ENCODE measurements at regions not wholly inside any gene's neighbourhood (a gene's known extent, or its start where the extent isn't known, plus 50 kb on each side); places are given as distances from the start of the nearest gene placed in this dataset.
A peak's percentile ranks its signal among the peaks of the same experiment; 100 is the strongest.
"Not testable (repeated sequence)": the region's sequence is repeated elsewhere in the genome, so short reads cannot be mapped to it uniquely, and the experiment has no call there.

DNA sequence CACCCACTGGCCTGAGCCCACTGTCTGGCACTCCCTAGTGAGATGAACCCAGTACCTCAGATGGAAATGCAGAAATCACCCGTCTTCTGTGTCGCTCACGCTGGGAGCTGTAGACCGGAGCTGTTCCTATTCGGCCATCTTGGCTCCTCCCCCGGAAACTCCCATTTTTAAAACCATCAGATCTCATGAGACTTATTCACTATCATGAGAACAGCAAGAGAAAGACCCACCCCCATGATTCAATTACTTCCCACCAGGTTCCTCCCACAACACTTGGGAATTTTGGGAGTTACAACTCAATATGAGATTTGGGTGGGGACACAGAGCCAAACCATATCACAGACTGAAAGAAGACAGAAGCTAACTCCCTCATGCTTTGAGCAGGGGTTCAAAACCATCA lies 134.5 kb downstream of the SLC39A8 start:
- not testable (repeated sequence) for H3K4me3 ChIP-seq, H3K27ac ChIP-seq

GRCh38 chr4:102204634-102205033 lies 140.6 kb downstream of the SLC39A8 start:
- not testable (repeated sequence) for H3K4me3 ChIP-seq, H3K27ac ChIP-seq

DNA sequence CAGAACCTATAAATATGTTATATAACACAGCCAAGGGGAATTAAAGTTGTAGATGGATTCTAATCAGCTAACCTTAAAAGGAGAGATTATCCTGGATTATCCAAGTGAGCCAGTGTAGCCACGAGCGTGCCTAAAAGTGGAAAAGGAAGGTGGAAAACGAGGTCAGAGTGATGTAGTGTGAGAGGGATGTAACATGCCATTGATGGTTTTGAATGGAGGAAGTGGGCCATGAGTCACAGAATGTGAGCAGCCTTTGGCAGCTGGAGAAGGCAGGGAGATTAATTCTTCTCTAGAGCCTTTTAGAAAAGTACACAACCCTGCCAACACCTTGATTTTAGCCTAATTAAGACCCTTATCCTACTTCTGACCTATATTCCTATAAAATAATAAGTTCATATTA lies 149.1 kb downstream of the SLC39A8 start:
- Histone ChIP-seq H3K27ac (no peak overlapping the region), H3K4me3 (no peak overlapping the region)

- Histone ChIP-seq H3K4me3 (no peak overlapping the region), H3K27ac (no peak overlapping the region)
These were observed 152.1 kb downstream of the SLC39A8 start for GRCh38 chr4:102193145-102193544.

- H3K4me3 ChIP-seq = no peak overlapping the region
- no peak overlapping the region for H3K27ac ChIP-seq
These were observed 165.2 kb downstream of the SLC39A8 start for GRCh38 chr4:102180046-102180445.

DNA sequence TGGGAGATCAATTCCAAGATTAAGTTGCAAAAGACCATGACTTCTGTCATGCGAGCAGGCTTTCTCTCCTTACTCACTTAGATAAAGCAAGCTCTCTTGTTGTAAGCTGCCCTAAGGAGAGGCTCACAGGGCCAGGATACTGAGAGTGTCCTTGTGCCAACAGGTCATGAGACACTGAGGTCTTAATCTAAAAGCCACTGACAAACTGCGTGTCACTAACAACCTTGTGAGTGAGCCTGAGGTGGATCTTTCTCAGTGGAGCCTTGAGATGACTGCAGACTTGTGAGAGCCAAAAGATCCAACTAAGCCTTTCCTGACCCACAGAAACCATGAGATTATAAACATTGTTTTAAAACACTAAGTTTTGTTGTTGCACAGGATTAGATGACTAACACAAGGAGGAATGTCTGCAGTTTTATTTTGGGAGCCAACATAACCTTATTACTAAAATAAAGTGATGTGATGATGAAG lies 170.5 kb downstream of the SLC39A8 start:
- Histone ChIP-seq H3K4me3 (no peak overlapping the region), H3K27ac (peak overlapping the region in 1 of 21 experiments; percentile 76)

DNA sequence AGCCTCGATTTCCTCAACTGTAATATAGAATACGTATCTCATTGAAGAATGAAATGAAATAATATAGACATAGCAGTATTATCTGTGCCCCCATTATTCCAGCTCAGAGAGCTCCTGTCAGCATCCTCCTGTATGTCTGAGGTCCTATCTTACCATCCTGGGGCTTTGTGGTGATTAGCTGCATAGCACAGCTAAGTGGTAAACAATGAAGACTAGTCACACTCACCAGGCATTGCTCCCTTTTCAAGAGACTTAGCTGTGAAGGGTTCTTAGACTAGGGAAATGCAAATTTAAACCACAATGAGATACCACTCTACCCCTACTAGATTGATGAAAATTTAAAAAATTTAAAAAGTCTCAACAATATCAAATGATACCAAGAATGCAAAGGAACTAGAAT lies 172.9 kb downstream of the SLC39A8 start:
- no peak overlapping the region for H3K27ac ChIP-seq
- H3K4me3 ChIP-seq = no peak overlapping the region

DNA sequence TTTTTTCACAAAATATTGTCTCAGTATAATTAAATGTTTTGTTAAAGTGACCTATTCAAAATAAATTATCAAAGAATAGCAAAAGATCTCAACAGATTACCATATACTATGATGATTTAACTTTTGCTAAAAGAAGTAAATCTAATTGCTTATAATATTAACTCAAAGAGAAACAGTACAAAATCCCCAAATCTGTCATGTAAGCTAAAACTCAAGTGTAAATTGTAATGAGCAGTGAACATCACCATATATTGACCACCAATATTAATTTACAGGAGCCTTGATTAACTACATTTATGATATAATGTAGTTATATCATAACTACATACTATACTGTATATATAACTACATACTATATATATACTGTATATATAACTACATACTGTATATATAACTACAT lies 174.4 kb downstream of the SLC39A8 start:
- H3K27ac ChIP-seq = no peak overlapping the region

GRCh38 chr4:102169345-102169744 lies 175.9 kb downstream of the SLC39A8 start:
- H3K4me3 ChIP-seq = no peak overlapping the region
- no peak overlapping the region for H3K27ac ChIP-seq

More for the DNA sequence above, 174.4 kb downstream of the SLC39A8 start:
- H3K4me3 ChIP-seq = no peak overlapping the region

GRCh38 chr4:102168580-102168979 lies 176.7 kb downstream of the SLC39A8 start:
- Histone ChIP-seq H3K27ac (no peak overlapping the region), H3K4me3 (no peak overlapping the region)

DNA sequence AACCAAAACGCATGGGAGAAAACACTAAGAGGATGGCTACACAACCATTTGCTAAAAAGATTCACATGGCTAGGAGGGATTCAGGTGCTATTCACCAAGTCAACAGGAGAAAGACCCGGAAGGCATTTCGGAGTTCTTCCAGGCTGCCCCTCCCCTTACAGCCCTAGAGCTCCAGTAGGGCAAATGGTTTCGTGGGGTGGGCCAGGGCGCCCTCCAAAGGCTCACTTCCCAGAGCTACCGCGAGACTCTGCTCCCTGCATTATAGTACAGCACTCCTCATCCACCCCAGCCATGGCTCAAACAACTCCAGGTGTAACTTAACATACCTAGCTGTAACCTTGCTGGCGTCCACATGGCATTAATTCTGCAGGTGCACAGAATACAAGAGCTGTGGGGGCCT lies 179.7 kb downstream of the SLC39A8 start:
- Histone ChIP-seq H3K27ac (no peak overlapping the region), H3K4me3 (no peak overlapping the region)

DNA sequence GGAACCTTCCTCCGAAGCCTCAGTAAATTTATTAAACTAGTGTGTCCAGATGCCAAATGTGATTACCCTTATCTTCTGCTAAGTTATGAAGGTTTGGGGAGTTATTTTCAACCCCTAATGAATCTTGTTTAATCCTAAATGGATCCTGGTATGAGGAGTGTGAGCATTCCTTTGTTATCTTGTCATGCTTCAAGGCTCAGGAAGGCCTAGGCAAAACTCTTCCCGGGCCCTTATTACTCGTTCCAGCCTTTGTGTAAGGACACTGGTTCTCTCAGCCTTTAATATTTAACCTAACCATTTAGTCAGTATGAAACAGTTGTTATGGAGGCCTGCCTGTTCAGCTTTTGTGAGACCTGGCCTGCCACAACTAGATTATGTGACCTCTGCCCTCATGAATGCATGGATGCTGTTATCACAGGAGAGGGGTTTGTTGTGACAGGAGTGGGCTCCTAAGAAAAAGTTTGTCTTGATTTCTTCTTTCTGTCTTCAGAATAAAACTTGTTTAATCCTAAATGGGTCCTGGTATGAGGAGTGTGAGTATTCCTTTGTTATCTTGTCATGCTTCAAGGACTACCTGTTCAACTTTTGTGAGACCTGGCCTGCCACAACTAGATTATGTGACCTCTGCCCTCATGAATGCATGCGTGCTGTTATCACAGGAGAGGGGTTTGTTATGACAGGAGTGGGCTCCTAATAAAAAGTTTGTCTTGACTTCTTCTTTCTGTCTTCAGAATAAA lies 181.7 kb downstream of the SLC39A8 start:
- H3K4me3 ChIP-seq = no peak overlapping the region
- no peak overlapping the region for H3K27ac ChIP-seq

- H3K27ac ChIP-seq = no peak overlapping the region
- H3K4me3 ChIP-seq = no peak overlapping the region
These were observed 187.3 kb downstream of the SLC39A8 start for GRCh38 chr4:102157984-102158383.

DNA sequence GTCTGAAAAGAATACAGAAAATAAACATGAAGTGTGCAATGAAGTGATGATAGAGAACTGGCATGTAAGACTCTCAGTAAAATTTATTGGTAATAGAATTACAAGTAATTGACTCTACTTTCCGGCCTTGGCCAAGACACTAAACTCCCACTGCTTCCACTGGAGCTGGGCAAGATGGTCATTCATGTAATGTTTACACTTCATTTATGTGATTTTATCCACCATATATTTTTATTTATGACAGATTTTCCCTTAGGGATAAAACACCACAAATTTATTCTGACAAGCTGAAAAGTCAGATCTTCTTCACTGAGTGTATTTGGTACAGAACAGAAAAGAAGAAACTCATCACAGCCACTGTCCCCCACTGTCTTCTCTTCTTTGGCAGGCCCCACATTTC lies 191.9 kb downstream of the SLC39A8 start:
- H3K4me3 ChIP-seq = no peak overlapping the region
- no peak overlapping the region for H3K27ac ChIP-seq

GRCh38 chr4:102151696-102152095 lies 193.6 kb downstream of the SLC39A8 start:
- no peak overlapping the region for H3K4me3 ChIP-seq
- H3K27ac ChIP-seq = no peak overlapping the region

- Histone ChIP-seq H3K27ac (no peak overlapping the region), H3K4me3 (no peak overlapping the region)
These were observed 201.8 kb downstream of the SLC39A8 start for GRCh38 chr4:102143433-102143832.

- Histone ChIP-seq H3K27ac (no peak overlapping the region), H3K4me3 (no peak overlapping the region)
These were observed 203.4 kb downstream of the SLC39A8 start for GRCh38 chr4:102141842-102142241.

GRCh38 chr4:102139932-102140331 lies 205.3 kb downstream of the SLC39A8 start:
- peak overlapping the region in 2 of 21 experiments; percentile 42 to 57 for H3K27ac ChIP-seq

GRCh38 chr4:102139132-102139573 lies 206.1 kb downstream of the SLC39A8 start:
- Histone ChIP-seq H3K27ac (peak overlapping the region in 2 of 21 experiments; percentile 70 to 72), H3K4me3 (no peak overlapping the region)

More at GRCh38 chr4:102139932-102140331, 205.3 kb downstream of the SLC39A8 start:
- H3K4me3 ChIP-seq = no peak overlapping the region

DNA sequence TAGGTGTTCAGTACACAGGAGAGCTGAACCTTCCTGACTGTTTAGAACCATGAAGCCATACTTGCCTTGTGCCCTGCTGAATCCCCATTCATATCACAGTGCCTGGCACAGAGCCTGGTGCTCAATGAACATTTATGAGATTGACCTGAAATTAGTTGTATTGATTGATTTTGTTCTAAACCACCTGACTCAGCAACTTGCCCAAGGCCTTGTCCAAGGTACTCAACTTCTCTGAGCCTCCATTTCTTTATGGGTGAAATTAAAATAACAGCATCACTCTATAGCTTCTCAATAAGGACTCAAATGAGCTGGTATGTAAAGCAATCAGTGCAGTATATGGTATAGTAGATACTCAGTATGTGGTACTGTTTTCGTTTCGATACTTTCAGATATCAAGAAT lies 208.1 kb downstream of the SLC39A8 start:
- Histone ChIP-seq H3K4me3 (no peak overlapping the region), H3K27ac (no peak overlapping the region)

DNA sequence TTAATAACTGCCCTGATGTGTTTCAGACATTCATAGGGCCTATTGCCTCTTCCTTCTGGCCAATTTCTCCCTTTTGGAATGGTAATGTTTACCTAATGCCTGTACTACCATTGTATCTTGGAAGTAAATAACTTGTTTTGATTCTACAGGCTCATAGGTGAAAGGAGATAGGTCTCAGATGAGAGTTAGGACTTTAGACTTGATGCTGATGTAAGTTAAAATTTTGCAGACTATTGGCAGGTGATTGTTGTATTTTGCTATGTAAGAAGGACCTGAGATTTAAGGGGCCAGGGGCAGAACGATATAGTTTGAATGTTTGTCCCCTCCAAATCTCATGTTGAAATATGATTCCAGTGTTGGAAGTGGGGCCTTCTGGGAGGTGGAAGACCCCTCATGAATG lies 215.5 kb downstream of the SLC39A8 start:
- no peak overlapping the region for H3K27ac ChIP-seq
- no peak overlapping the region for H3K4me3 ChIP-seq

Measured in skin epidermis (tissue), 12 donors.